AG09309 (cell line): ENCODE measurements at regions not wholly inside any gene's neighbourhood (a gene's known extent, or its start where the extent isn't known, plus 50 kb on each side); places are given as distances from the start of the nearest gene placed in this dataset.

ENCODE experiments used
- DNase-seq: peaks from one replicate; pipeline ENCODE4 v3.0.0-alpha.2; 2010; ENCODE audit warnings: low read depth
- H3K4me3 ChIP-seq: 2 replicates; pipeline ENCODE4 v1.5.1; 2011; ENCODE audit warnings: mild to moderate bottlenecking, low read depth, low read length, moderate library complexity; ENCODE audit not compliant: control insufficient read depth
- CTCF ChIP-seq: IDR thresholded peaks from 2 replicates; pipeline ENCODE4 v1.5.1; 2011; ENCODE audit warnings: mild to moderate bottlenecking, low read depth, low read length, inconsistent platforms; ENCODE audit not compliant: insufficient read depth, control insufficient read depth; ENCODE audit errors: missing control alignments

GRCh38 chr2:171235262-171235881 is 74.7 kb upstream of the TLK1 start:
- no peak for DNase-seq
- no peak for TF ChIP-seq CTCF
- no peak overlapping the region for H3K4me3 ChIP-seq

- no peak for TF ChIP-seq CTCF
- no peak for DNase-seq
- no peak overlapping the region for H3K4me3 ChIP-seq
These were observed 69.5 kb upstream of the TLK1 start for GRCh38 chr2:171230176-171230575.

GRCh38 chr2:171228826-171229225 is 68.1 kb upstream of the TLK1 start:
- DNase-seq = no peak
- TF ChIP-seq CTCF = no peak
- H3K4me3 ChIP-seq = no peak overlapping the region

- peak; percentile 28 for DNase-seq
- TF ChIP-seq CTCF = no peak
- no peak overlapping the region for H3K4me3 ChIP-seq
These were observed 66.5 kb upstream of the TLK1 start for GRCh38 chr2:171227066-171227782.

- H3K4me3 ChIP-seq = no peak overlapping the region
- no peak for DNase-seq
These were observed 65.8 kb upstream of the TLK1 start for GRCh38 chr2:171226461-171226860.

GRCh38 chr2:171225989-171226388 is 65.3 kb upstream of the TLK1 start:
- H3K4me3 ChIP-seq = no peak overlapping the region
- DNase-seq = no peak
- TF ChIP-seq CTCF = no peak

More at GRCh38 chr2:171226461-171226860, 65.8 kb upstream of the TLK1 start:
- no peak for TF ChIP-seq CTCF
